ENCODE measurements at regions not wholly inside any gene's neighbourhood (a gene's known extent, or its start where the extent isn't known, plus 50 kb on each side); places are given as distances from the start of the nearest gene placed in this dataset.

GRCh38 chr14:101363261-101363555, 198.1 kb upstream of the DIO3 start:
- TF ChIP-seq, protein P1, sequence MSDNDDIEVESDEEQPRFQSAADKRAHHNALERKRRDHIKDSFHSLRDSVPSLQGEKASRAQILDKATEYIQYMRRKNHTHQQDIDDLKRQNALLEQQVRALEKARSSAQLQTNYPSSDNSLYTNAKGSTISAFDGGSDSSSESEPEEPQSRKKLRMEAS (IDR thresholded peaks at IDR 0.05): no peak
- TF ChIP-seq CTCF (IDR thresholded peaks at IDR 0.05 in 2 of 3, conservative IDR thresholded peaks at IDR 0.05 in 1 of 3; ENCODE audit: borderline replicate concordance in 1 of 3, insufficient read depth in 1 of 3, low read depth in 2 of 3, low read length in 2 of 3) (no peak), EZH2 (IDR thresholded peaks at IDR 0.05) (no peak), EZH2phosphoT487 (IDR thresholded peaks at IDR 0.05; ENCODE audit: borderline replicate concordance) (no peak), CEBPB (IDR thresholded peaks at IDR 0.05; ENCODE audit: low read depth) (no peak), POLR2A (IDR thresholded peaks at IDR 0.05; ENCODE audit: borderline replicate concordance, extremely low read depth, insufficient read depth, insufficient read length) (no peak), SRF (IDR thresholded peaks at IDR 0.05; ENCODE audit: low read depth) (no peak), RAD21 (IDR thresholded peaks at IDR 0.05; ENCODE audit: low read depth) (no peak), REST (IDR thresholded peaks at IDR 0.05; ENCODE audit: low read depth) (no peak), POLR2AphosphoS5 (IDR thresholded peaks at IDR 0.05; ENCODE audit: low read depth, low read length) (no peak), TCF7L2 (IDR thresholded peaks at IDR 0.05; ENCODE audit: borderline replicate concordance, extremely low read depth, insufficient read depth, insufficient read length) (no peak), JUND (IDR thresholded peaks at IDR 0.05) (no peak)
